Trophoblast cell (in vitro differentiated cells and primary cell): ENCODE measurements at regions not wholly inside any gene's neighbourhood (a gene's known extent, or its start where the extent isn't known, plus 50 kb on each side); places are given as distances from the start of the nearest gene placed in this dataset.
"Not testable (repeated sequence)": the region's sequence is repeated elsewhere in the genome, so short reads cannot be mapped to it uniquely, and the experiment has no call there.

Source experiments
- DNase-seq, 2 donors: peaks; one replicate each; pipeline ENCODE4 v3.0.0-alpha.2; 2016
- H2AFZ ChIP-seq: 2 replicates; pipeline ENCODE4 v1.6.1; 2013; ENCODE audit warnings: low read length, moderate library complexity, mild to moderate bottlenecking; ENCODE audit not compliant: insufficient read depth, poor library complexity
- H2AK5ac ChIP-seq: 2 replicates; pipeline ENCODE4 v1.6.1; 2013; ENCODE audit warnings: mild to moderate bottlenecking, low read length
- H2BK120ac ChIP-seq: 2 replicates; pipeline ENCODE4 v1.6.1; 2013; ENCODE audit warnings: low read length, mild to moderate bottlenecking, moderate library complexity; ENCODE audit not compliant: insufficient read depth, poor library complexity
- H2BK12ac ChIP-seq: 2 replicates; pipeline ENCODE4 v1.6.1; 2013; ENCODE audit warnings: mild to moderate bottlenecking, low read length, moderate library complexity
- H2BK5ac ChIP-seq: 2 replicates; pipeline ENCODE4 v1.6.1; 2013; ENCODE audit warnings: low read length, low read depth, moderate library complexity, mild to moderate bottlenecking; ENCODE audit not compliant: poor library complexity
- H3K14ac ChIP-seq: 2 replicates; pipeline ENCODE4 v1.6.1; 2013; ENCODE audit warnings: mild to moderate bottlenecking, low read length
- H3K18ac ChIP-seq: 2 replicates; pipeline ENCODE4 v1.6.1; 2013; ENCODE audit warnings: mild to moderate bottlenecking, low read length
- H3K23ac ChIP-seq: 2 replicates; pipeline ENCODE4 v1.6.1; 2013; ENCODE audit warnings: low read length
- H3K27ac ChIP-seq: 2 replicates; pipeline ENCODE4 v1.5.1; 2013; ENCODE audit warnings: low read depth, mild to moderate bottlenecking, inconsistent platforms, low read length, moderate library complexity
- H3K27me3 ChIP-seq: 2 replicates; pipeline ENCODE4 v1.6.1; 2013; ENCODE audit warnings: inconsistent platforms, mild to moderate bottlenecking, low read length, moderate library complexity; ENCODE audit not compliant: insufficient read depth
- H3K36me3 ChIP-seq, 2 experiments: 1 replicate in 1 of 2; 2 replicates in 1 of 2; pipeline ENCODE4 v1.6.1; 2013; ENCODE audit warnings: low read length in 2 of 2, mild to moderate bottlenecking in 2 of 2, moderate library complexity in 1 of 2; ENCODE audit not compliant: insufficient read depth in 2 of 2, control insufficient read depth in 1 of 2
- H3K4ac ChIP-seq: 2 replicates; pipeline ENCODE4 v1.6.1; 2013; ENCODE audit warnings: low read depth, mild to moderate bottlenecking, low read length, moderate library complexity
- H3K4me1 ChIP-seq, 2 experiments: 1 replicate in 1 of 2; 2 replicates in 1 of 2; pipeline ENCODE4 v1.6.1; 2013; ENCODE audit warnings: low read length in 2 of 2, mild to moderate bottlenecking in 2 of 2, moderate library complexity in 1 of 2; ENCODE audit not compliant: insufficient read depth in 2 of 2, control insufficient read depth in 1 of 2
- H3K4me2 ChIP-seq: 2 replicates; pipeline ENCODE4 v1.6.1; 2013; ENCODE audit warnings: inconsistent platforms, mild to moderate bottlenecking, low read length, moderate library complexity
- H3K4me3 ChIP-seq: 2 replicates; pipeline ENCODE4 v1.5.1; 2013; ENCODE audit warnings: mild to moderate bottlenecking, low read depth, low read length, inconsistent platforms
- H3K79me1 ChIP-seq: one replicate; pipeline ENCODE4 v1.6.1; 2013; ENCODE audit warnings: low read length
- H3K79me2 ChIP-seq: 2 replicates; pipeline ENCODE4 v1.6.1; 2013; ENCODE audit warnings: low read length, mild to moderate bottlenecking; ENCODE audit not compliant: control insufficient read depth, insufficient read depth, poor library complexity
- H3K9ac ChIP-seq: 2 replicates; pipeline ENCODE4 v1.6.1; 2013; ENCODE audit warnings: mild to moderate bottlenecking, low read length
- H3K9me3 ChIP-seq: 2 replicates; pipeline ENCODE4 v1.6.1; 2013; ENCODE audit warnings: low read depth, mild to moderate bottlenecking, control low read depth, inconsistent platforms, low read length; ENCODE audit not compliant: insufficient read depth
- H4K12ac ChIP-seq: 2 replicates; pipeline ENCODE4 v1.6.1; 2013; ENCODE audit warnings: low read depth, mild to moderate bottlenecking, low read length, moderate library complexity
- H4K8ac ChIP-seq: 2 replicates; pipeline ENCODE4 v1.6.1; 2013; ENCODE audit warnings: low read depth, mild to moderate bottlenecking, low read length, moderate library complexity
- H4K91ac ChIP-seq: one replicate; pipeline ENCODE4 v1.6.1; 2013; ENCODE audit warnings: low read depth, mild to moderate bottlenecking, low read length, moderate library complexity
- WGBS: extraction: QIAGEN DNeasy Blood & Tissue Kit; methylation state at CpG from one replicate; pipeline ENCODE4 v1.1.7; 2013; ENCODE audit warnings: missing lambda C conversion rate; ENCODE audit not compliant: insufficient read length, insufficient coverage; ENCODE audit errors: extremely low coverage; 5-methylcytosine and 5-hydroxymethylcytosine counted together

DNA sequence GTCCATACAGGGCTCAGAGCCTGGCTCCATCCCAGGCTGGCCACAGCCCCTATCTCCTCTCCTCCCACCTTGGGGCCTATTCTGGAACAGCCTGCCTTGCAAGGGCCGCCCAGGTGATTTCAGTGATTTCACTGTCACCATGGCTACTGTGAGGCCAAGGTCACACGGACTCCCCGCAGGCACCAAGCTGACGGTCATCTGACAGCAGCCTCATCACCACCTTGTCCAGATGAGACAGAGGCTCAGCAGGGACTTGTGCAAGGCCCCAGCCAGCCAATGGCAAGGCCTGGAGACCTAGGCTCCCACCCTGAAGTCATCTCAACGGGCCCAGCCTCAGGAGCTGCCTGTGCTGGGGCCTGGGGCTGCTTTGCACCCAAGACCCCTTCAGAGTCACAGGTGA is 3953.8 kb upstream of the TPTE start:
- H3K79me2 ChIP-seq, H2BK12ac ChIP-seq, H3K27me3 ChIP-seq, H2BK5ac ChIP-seq, H3K4me3 ChIP-seq, H4K8ac ChIP-seq, H3K4me1 ChIP-seq, H3K9ac ChIP-seq, H3K4me2 ChIP-seq, DNase-seq, H2BK120ac ChIP-seq, H4K91ac ChIP-seq, H3K36me3 ChIP-seq, H3K23ac ChIP-seq, H3K4ac ChIP-seq, H3K79me1 ChIP-seq, H2AK5ac ChIP-seq, H3K14ac ChIP-seq, H2AFZ ChIP-seq, H4K12ac ChIP-seq, H3K9me3 ChIP-seq, H3K18ac ChIP-seq, H3K27ac ChIP-seq: not testable (repeated sequence)
- no CpG with 5 or more reads among the region's 5 CpGs for WGBS

DNA sequence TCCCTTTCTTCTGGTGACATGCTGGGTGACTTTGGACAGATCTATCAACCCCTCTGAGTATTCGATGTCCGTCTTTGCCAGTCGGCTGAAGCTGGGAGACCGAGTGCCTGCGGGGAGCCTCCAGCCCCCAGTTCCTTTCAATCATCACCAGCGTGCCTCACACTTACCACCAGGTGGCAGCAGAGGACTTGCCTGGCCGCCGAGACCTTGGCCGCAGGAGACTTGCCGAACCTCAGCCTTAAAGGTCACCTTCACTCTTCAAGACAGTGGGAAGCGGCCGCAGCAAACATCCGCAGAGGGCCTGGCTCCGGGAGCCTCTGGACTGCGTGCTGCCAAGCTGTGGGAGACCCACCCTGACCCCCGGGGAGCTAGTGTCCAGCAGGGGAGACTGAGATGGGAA is 3952.2 kb upstream of the TPTE start:
- not testable (repeated sequence) for H2BK12ac ChIP-seq, H3K4me2 ChIP-seq, H3K4me1 ChIP-seq, DNase-seq, H3K27me3 ChIP-seq, H3K14ac ChIP-seq, H3K23ac ChIP-seq, H3K18ac ChIP-seq, H3K4ac ChIP-seq, H3K9me3 ChIP-seq, H3K79me1 ChIP-seq, H4K12ac ChIP-seq, H2BK120ac ChIP-seq, H3K79me2 ChIP-seq, H3K4me3 ChIP-seq, H2BK5ac ChIP-seq, H3K27ac ChIP-seq, H3K36me3 ChIP-seq, H3K9ac ChIP-seq, H4K91ac ChIP-seq, H2AFZ ChIP-seq, H4K8ac ChIP-seq, H2AK5ac ChIP-seq
- WGBS = no CpG with 5 or more reads among the region's 16 CpGs

DNA sequence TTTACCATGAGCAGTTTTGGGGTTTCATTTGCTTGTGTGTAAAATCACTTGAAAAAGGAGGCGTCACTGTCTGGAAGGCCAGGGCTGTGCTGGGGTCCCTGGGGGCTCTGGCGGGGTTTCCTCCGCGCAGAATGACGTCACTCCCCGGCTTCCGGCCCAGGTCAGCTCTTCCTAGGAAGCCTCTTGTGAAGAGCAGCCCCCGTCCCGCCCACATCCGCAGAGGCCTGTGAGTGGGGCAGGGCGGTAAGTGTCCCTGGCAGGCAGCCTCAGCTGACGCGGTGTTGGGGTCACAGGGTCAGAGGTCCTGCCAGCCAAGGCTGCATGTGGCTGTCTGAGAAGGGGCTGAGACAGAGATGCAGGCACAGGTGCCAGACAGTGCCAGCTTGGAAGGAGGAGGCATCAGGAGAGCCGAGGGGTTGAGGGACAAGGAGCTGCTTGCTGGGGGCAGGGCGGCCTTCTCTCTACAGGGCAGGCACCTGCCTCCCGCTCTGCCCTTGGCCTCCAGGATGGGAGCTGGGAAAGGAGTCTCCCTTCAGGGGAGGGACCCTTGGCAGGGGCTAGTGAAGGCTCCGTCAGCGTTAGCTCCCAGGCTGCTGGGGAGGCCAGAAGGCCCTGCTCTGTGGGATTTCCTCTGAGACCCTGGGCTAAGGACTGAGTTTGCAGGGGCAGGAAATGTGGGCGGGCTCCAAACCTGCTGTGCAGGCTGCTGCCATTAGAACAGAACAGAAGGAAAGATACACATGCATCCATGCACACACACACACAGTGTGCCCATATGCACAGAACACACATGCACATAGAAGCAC is 3951.6 kb upstream of the TPTE start:
- not testable (repeated sequence) for H3K4ac ChIP-seq, H3K36me3 ChIP-seq, DNase-seq, H3K27me3 ChIP-seq, H2BK12ac ChIP-seq, H3K14ac ChIP-seq, H3K79me2 ChIP-seq, H2BK120ac ChIP-seq, H2BK5ac ChIP-seq, H3K4me1 ChIP-seq, H3K4me3 ChIP-seq, H3K18ac ChIP-seq, H3K9ac ChIP-seq, H3K23ac ChIP-seq, H3K79me1 ChIP-seq, H4K12ac ChIP-seq, H4K91ac ChIP-seq, H3K27ac ChIP-seq, H4K8ac ChIP-seq, H3K4me2 ChIP-seq, H2AK5ac ChIP-seq, H3K9me3 ChIP-seq, H2AFZ ChIP-seq
- WGBS = no CpG with 5 or more reads among the region's 19 CpGs

DNA sequence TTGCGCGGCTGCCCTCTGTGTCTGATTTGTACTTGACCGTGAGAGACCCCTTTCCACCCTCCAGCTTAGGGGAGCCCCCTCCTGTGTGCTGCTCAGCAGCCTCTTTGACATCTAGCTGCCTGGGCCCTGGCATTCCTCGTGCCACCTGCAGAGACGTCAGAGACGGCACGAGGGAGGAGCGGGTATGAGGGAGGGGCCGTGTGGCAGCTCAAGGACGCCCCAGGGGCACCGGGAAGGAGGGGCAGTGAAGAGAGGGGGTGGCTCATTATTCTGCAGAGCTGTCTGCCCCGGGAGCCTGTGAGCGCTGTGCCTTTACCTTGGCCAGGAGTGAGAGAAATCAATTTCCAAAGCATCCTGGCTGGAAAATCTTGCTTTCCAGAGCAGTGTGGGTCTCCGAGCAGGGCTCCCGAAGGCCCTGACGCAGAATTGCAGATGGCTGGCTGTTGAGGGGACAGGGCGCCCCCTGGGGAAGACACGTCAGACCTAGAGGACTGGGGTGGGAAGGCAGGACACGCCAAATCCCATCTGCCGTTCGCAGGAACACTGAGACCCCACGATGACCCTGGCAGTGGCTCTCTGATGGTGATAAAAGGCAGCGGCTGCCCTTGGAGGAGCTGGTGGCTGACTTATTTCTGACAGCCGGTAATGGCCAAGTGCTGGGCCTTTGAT is 3950.5 kb upstream of the TPTE start:
- H3K4me1 ChIP-seq, H2BK12ac ChIP-seq, H3K14ac ChIP-seq, H3K18ac ChIP-seq, H3K4me3 ChIP-seq, H3K9me3 ChIP-seq, H4K91ac ChIP-seq, DNase-seq, H4K12ac ChIP-seq, H2BK5ac ChIP-seq, H2BK120ac ChIP-seq, H3K4me2 ChIP-seq, H3K27me3 ChIP-seq, H2AK5ac ChIP-seq, H3K9ac ChIP-seq, H2AFZ ChIP-seq, H3K4ac ChIP-seq, H3K79me1 ChIP-seq, H3K23ac ChIP-seq, H3K79me2 ChIP-seq, H3K36me3 ChIP-seq, H4K8ac ChIP-seq, H3K27ac ChIP-seq: not testable (repeated sequence)
- WGBS = no CpG with 5 or more reads among the region's 24 CpGs
